GM23338 (cell line): ENCODE measurements at regions not wholly inside any gene's neighbourhood (a gene's known extent, or its start where the extent isn't known, plus 50 kb on each side); places are given as distances from the start of the nearest gene placed in this dataset.

Experiments
- ATAC-seq: fragments of 200-7000 bp; cut with Tn5 transposase; 3 replicates; pipeline ENCODE4 v1.9.1; 2020
- DNase-seq: peaks from one replicate; pipeline ENCODE4 v3.0.0-alpha.2; 2015; ENCODE audit warnings: low spot score
- H2AFZ ChIP-seq: fragments of 200-600 bp; sonication (generic); 2 replicates; pipeline ENCODE4 v1.8.0; 2016; ENCODE audit warnings: antibody characterized with exemption, mild to moderate bottlenecking, moderate library complexity
- H3F3A ChIP-seq: fragments of 200-600 bp; sonication (generic); replicated peaks from 2 replicates; pipeline ENCODE4 v1.8.0; 2017; ENCODE audit warnings: antibody characterized with exemption, mixed run types, low read depth
- H3K27ac ChIP-seq: fragments of 200-600 bp; sonication (generic); 2 replicates; pipeline ENCODE4 v1.6.1; 2016; ENCODE audit warnings: low read depth
- H3K27me3 ChIP-seq: fragments of 200-600 bp; sonication (generic); 2 replicates; pipeline ENCODE4 v1.8.0; 2016; ENCODE audit warnings: mild to moderate bottlenecking, mixed run types, moderate library complexity; ENCODE audit not compliant: insufficient read depth
- H3K36me3 ChIP-seq: fragments of 200-600 bp; sonication (generic); 2 replicates; pipeline ENCODE4 v1.8.0; 2016; ENCODE audit warnings: mild to moderate bottlenecking; ENCODE audit not compliant: insufficient read depth
- H3K4me1 ChIP-seq: fragments of 200-600 bp; sonication (generic); 2 replicates; pipeline ENCODE4 v1.8.0; 2016; ENCODE audit warnings: mild to moderate bottlenecking, moderate library complexity; ENCODE audit not compliant: insufficient read depth
- H3K4me2 ChIP-seq: fragments of 200-600 bp; sonication (generic); 2 replicates; pipeline ENCODE4 v1.7.1; 2017; ENCODE audit warnings: mixed run types
- H3K4me3 ChIP-seq: fragments of 200-600 bp; sonication (generic); 2 replicates; pipeline ENCODE4 v1.6.1; 2016; ENCODE audit warnings: mixed run types
- H3K79me2 ChIP-seq: fragments of 200-600 bp; sonication (generic); replicated peaks from 2 replicates; pipeline ENCODE4 v1.8.0; 2017; ENCODE audit warnings: mild to moderate bottlenecking; ENCODE audit not compliant: insufficient read depth
- H3K9me2 ChIP-seq: fragments of 200-600 bp; sonication (generic); 2 replicates; pipeline ENCODE4 v1.8.0; 2017; ENCODE audit not compliant: insufficient read depth
- H4K20me1 ChIP-seq: fragments of 200-600 bp; sonication (generic); replicated peaks from 2 replicates; pipeline ENCODE4 v1.8.0; 2017; ENCODE audit warnings: mild to moderate bottlenecking; ENCODE audit not compliant: insufficient read depth
- H3K27ac Mint-ChIP-seq: 2 replicates; pipeline ENCODE4 v1.8.0; 2020; ENCODE audit warnings: inconsistent platforms, mild to moderate bottlenecking, moderate library complexity, mixed read lengths
- H3K27me3 Mint-ChIP-seq: 3 replicates; pipeline ENCODE4 v1.8.0; 2022; ENCODE audit warnings: low read depth, mild to moderate bottlenecking, moderate library complexity, mixed read lengths, inconsistent platforms; ENCODE audit not compliant: insufficient read depth, poor library complexity
- H3K36me3 Mint-ChIP-seq: 3 replicates; pipeline ENCODE4 v1.8.0; 2021; ENCODE audit warnings: low read depth, mild to moderate bottlenecking, inconsistent platforms, moderate library complexity, mixed read lengths
- H3K4me1 Mint-ChIP-seq: 3 replicates; pipeline ENCODE4 v1.8.0; 2020; ENCODE audit warnings: mild to moderate bottlenecking, inconsistent platforms, mixed read lengths
- H3K4me3 Mint-ChIP-seq: 3 replicates; pipeline ENCODE4 v1.8.0; 2021; ENCODE audit warnings: moderate library complexity, mild to moderate bottlenecking, inconsistent platforms, mixed read lengths
- H3K9me3 Mint-ChIP-seq: 3 replicates; pipeline ENCODE4 v1.8.0; 2020; ENCODE audit warnings: moderate library complexity, mild to moderate bottlenecking, inconsistent platforms, mixed read lengths
- CREB1 ChIP-seq: fragments of 250-450 bp; sonication (Bioruptor Pico); IDR thresholded peaks from 2 replicates; pipeline ENCODE4 v1.5.0; 2020; ENCODE audit warnings: low read depth, mild to moderate bottlenecking, moderate library complexity
- CTCF ChIP-seq, 2 experiments: fragments of 200-600 bp in 1 of 2; sonication (generic) in 1 of 2; conservative IDR thresholded peaks; 2 replicates each; pipeline versions ENCODE4 v1.5.1 to v1.6.1; 2016 to 2017; ENCODE audit warnings: antibody characterized with exemption in 2 of 2, low read depth in 2 of 2, mild to moderate bottlenecking in 2 of 2, moderate library complexity in 1 of 2
- ETS1 ChIP-seq: IDR thresholded peaks from 2 replicates; pipeline ENCODE4 v1.6.1; 2016; ENCODE audit warnings: antibody characterized with exemption
- EZH2 ChIP-seq: fragments of 200-600 bp; sonication (generic); IDR thresholded peaks from one replicate; pipeline ENCODE4 v1.8.0; 2017; ENCODE audit warnings: antibody characterized with exemption, mild to moderate bottlenecking, low read depth; ENCODE audit not compliant: unreplicated experiment
- EZH2phosphoT487 ChIP-seq: fragments of 200-600 bp; sonication (generic); IDR thresholded peaks from one replicate; pipeline ENCODE4 v1.8.1; 2018; ENCODE audit warnings: antibody characterized with exemption; ENCODE audit not compliant: unreplicated experiment
- JUNB ChIP-seq: IDR thresholded peaks from one replicate; pipeline ENCODE4 v1.6.1; 2016; ENCODE audit warnings: antibody characterized with exemption; ENCODE audit not compliant: unreplicated experiment
- NANOG ChIP-seq: IDR thresholded peaks from 2 replicates; pipeline ENCODE4 v1.6.1; 2016; ENCODE audit warnings: antibody characterized with exemption, borderline replicate concordance
- STAT1 ChIP-seq: IDR thresholded peaks from one replicate; pipeline ENCODE4 v1.6.1; 2016; ENCODE audit warnings: antibody characterized with exemption; ENCODE audit not compliant: unreplicated experiment
- ZNF114 ChIP-seq: fragments of 250-450 bp; sonication (Bioruptor Pico); IDR thresholded peaks from 2 replicates; pipeline ENCODE4 v1.5.0; 2020; ENCODE audit warnings: mild to moderate bottlenecking, moderate library complexity
- ZNF331 ChIP-seq: fragments of 250-450 bp; sonication (Bioruptor Pico); IDR thresholded peaks from 2 replicates; pipeline ENCODE4 v1.5.0; 2020; ENCODE audit warnings: low read depth, mild to moderate bottlenecking, moderate library complexity
- ZNF462 ChIP-seq: fragments of 250-450 bp; sonication (Bioruptor Pico); IDR thresholded peaks from 2 replicates; pipeline ENCODE4 v1.5.0; 2020; ENCODE audit warnings: mild to moderate bottlenecking, moderate library complexity

- TF ChIP-seq CTCF (conservative IDR thresholded peaks at IDR 0.05; ENCODE audit: low read depth in 2 of 2) (no peak), JUNB (no peak), ZNF331 (CRISPR knock-in tag) (no peak), NANOG (no peak), EZH2 (no peak), ETS1 (no peak), ZNF114 (CRISPR knock-in tag) (no peak)
Observed at GRCh38 chr6:40724886-40725285, 137.7 kb upstream of the LRFN2 start (continued).

- no peaks in the 10 kb centered on the region for H4K20me1 ChIP-seq
- no peaks in the 10 kb centered on the region for H3F3A ChIP-seq
- no peak overlapping the region for H3K4me3 ChIP-seq
- H3K79me2 ChIP-seq: no peaks in the 10 kb centered on the region
- peaks cover 33% of the 10 kb centered on the region for H3K4me1 Mint-ChIP-seq
- H3K4me3 Mint-ChIP-seq: no peak overlapping the region
- H3K4me2 ChIP-seq: no peak overlapping the region
- H3K27me3 ChIP-seq: no peaks in the 10 kb centered on the region
- H3K4me1 ChIP-seq: peaks cover 14% of the 10 kb centered on the region
- no peak for ATAC-seq
- no peaks in the 10 kb centered on the region for H3K9me2 ChIP-seq
- no peak overlapping the region for H3K27ac ChIP-seq
- H3K9me3 Mint-ChIP-seq: no peaks in the 10 kb centered on the region
- H3K36me3 ChIP-seq: no peaks in the 10 kb centered on the region
- no peak for DNase-seq
- no peaks in the 10 kb centered on the region for H3K36me3 Mint-ChIP-seq
- H3K27me3 Mint-ChIP-seq: peaks cover 12% of the 10 kb centered on the region
- no peak overlapping the region for H3K27ac Mint-ChIP-seq
- no peak overlapping the region for H2AFZ ChIP-seq
- no peak for TF ChIP-seq JUNB
- no peak for TF ChIP-seq CTCF (conservative IDR thresholded peaks at IDR 0.05; ENCODE audit: low read depth in 2 of 2)
- TF ChIP-seq ZNF462 (CRISPR knock-in tag): no peak
- TF ChIP-seq STAT1: no peak
- TF ChIP-seq ZNF114 (CRISPR knock-in tag): no peak
- no peak for TF ChIP-seq EZH2
- TF ChIP-seq ZNF331 (CRISPR knock-in tag): no peak
- no peak for TF ChIP-seq ETS1
- no peak for TF ChIP-seq CREB1
- TF ChIP-seq EZH2phosphoT487: no peak
- no peak for TF ChIP-seq NANOG
Observed at GRCh38 chr6:40723967-40724366, 136.8 kb upstream of the LRFN2 start.
